GM13976 (cell line): ENCODE measurements at regions not wholly inside any gene's neighbourhood (a gene's known extent, or its start where the extent isn't known, plus 50 kb on each side); places are given as distances from the start of the nearest gene placed in this dataset.

ENCODE experiments used
- DNase-seq: peaks from one replicate; pipeline ENCODE4 v3.0.0; 2012; ENCODE audit warnings: low spot score
- CTCF ChIP-seq: IDR thresholded peaks from 2 replicates; pipeline ENCODE4 v1.5.1; 2012; ENCODE audit warnings: borderline replicate concordance, mild to moderate bottlenecking; ENCODE audit not compliant: insufficient read depth; ENCODE audit errors: extremely low read depth, missing control alignments, control extremely low read depth
- in situ Hi-C: fragments of 300-500 bp; cut with MboI; formaldehyde crosslinking; loops from one replicate; pipeline ENCODE4 v1.12.0; 2022; ENCODE audit warnings: low sequenced_read_pairs, mixed read lengths, inconsistent platforms; ENCODE audit not compliant: unreplicated experiment

DNA sequence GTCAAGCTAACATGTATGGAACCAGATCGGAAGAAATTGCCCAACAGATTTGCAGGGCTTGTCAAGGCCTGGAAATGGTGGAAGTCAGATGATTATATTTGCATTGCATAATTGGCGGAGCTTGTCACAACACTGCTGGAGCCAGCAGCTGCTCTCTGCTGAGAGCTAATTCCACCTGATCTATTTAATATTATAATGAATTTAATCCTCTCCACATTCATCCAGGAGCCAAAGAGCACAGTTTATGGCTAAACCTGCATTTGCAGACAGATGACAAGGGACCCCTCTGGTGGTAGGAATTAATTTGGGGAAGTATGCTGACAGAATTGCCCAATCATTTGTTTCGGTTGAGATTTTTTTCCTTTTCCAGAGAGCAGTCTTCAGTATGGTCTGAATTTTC, 730.2 kb downstream of the TUSC7 start:
- in situ Hi-C loops: no loop called here
- no peak for TF ChIP-seq CTCF
- no peak for DNase-seq

DNA sequence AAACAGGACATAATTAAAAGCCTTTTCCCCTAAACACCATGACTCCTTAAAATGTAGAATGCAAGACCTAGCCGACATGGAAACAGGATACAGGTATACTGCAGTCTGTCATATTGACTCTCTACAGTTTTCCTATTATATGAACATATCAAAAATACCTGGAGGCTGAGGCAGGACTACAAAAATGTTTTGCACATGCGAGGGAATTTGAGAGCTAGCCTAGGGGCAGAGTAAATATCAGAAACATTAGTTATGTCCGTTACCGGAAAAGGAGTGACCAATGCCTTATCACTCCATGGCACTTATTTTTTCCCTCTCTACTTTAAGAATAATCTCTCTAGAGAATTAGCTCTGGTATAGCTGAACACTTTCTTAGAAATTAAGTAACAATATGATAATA, 732.3 kb downstream of the TUSC7 start:
- in situ Hi-C loops: no loop called here
- no peak for DNase-seq
- TF ChIP-seq CTCF: no peak

GRCh38 chr3:117442566-117442965, 733.0 kb downstream of the TUSC7 start:
- in situ Hi-C loops: no loop called here
- DNase-seq: no peak
- TF ChIP-seq CTCF: no peak

GRCh38 chr3:117443014-117443413, 733.4 kb downstream of the TUSC7 start:
- in situ Hi-C loops: no loop called here
- no peak for DNase-seq
- TF ChIP-seq CTCF: no peak

DNA sequence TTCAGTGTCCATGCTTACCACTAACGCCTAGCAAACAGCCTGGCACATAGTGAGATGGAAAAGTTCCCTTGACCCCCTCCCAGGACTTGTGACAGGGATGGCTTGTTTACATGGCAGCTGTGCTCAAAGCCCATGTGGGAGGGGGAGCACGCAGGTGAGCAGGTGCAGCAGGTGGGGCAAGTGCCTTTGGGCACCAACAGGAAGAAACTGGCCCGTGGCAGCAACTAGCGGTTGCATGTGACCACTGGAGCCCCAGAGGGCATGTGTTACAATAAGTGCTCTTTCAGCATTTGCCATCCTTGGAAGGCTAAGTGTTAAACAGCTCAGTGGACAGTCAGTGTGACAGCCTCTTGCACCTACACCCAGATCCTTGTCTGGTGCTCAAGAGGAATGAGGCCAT, 734.6 kb downstream of the TUSC7 start:
- TF ChIP-seq CTCF: no peak
- DNase-seq: no peak
- in situ Hi-C loops: no loop called here

GRCh38 chr3:117447419-117447818, 737.8 kb downstream of the TUSC7 start:
- DNase-seq: no peak
- in situ Hi-C loops: no loop called here
- no peak for TF ChIP-seq CTCF

DNA sequence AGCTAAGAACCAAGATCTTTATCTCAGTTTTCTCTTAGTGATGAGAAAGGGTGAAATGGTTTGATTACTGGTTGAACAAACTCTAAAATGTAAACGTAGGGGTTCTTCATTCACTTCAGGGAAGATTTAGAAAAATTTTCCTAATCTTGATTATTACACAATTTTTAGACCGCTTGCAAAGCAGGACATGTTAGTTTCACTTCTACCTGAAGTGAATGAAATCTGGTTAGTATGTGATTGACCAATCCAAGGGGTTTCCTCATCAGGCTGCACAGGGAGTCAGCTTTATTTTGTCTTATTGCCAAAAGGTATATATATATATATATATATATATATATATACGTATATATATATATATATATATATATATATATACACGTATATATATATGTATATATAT, 740.4 kb downstream of the TUSC7 start:
- no peak for TF ChIP-seq CTCF
- no peak for DNase-seq
- in situ Hi-C loops: no loop called here
